Endothelial cell of umbilical vein (primary cell): ENCODE measurements at regions not wholly inside any gene's neighbourhood (a gene's known extent, or its start where the extent isn't known, plus 50 kb on each side); places are given as distances from the start of the nearest gene placed in this dataset.

Experiments used
- EZH2 ChIP-seq: IDR thresholded peaks from 2 replicates; pipeline ENCODE4 v1.6.1; 2012; ENCODE audit warnings: borderline replicate concordance, low read depth, mild to moderate bottlenecking, moderate library complexity, low read length, inconsistent platforms; ENCODE audit not compliant: severe bottlenecking
- FOS ChIP-seq: IDR thresholded peaks from 2 replicates; pipeline ENCODE4 v1.6.1; 2011; ENCODE audit warnings: mild to moderate bottlenecking, low read length, moderate library complexity, borderline replicate concordance; ENCODE audit not compliant: insufficient read depth
- GATA2 ChIP-seq: IDR thresholded peaks from 2 replicates; pipeline ENCODE4 v1.7.0; 2011; ENCODE audit warnings: low read depth, mild to moderate bottlenecking, moderate library complexity, mixed read lengths, low read length; ENCODE audit not compliant: insufficient read length, insufficient read depth
- JUN ChIP-seq: IDR thresholded peaks from 2 replicates; pipeline ENCODE4 v1.6.1; 2011; ENCODE audit warnings: borderline replicate concordance, low read depth; ENCODE audit not compliant: insufficient read length, insufficient read depth
- MYC ChIP-seq: IDR thresholded peaks from one replicate; pipeline ENCODE4 v1.6.1; 2011; ENCODE audit warnings: mild to moderate bottlenecking, low read depth, low read length
- POLR2A ChIP-seq: IDR thresholded peaks from 2 replicates; pipeline ENCODE4 v1.6.1; 2012; ENCODE audit warnings: low read depth, mild to moderate bottlenecking, control low read depth, low read length
- POLR2AphosphoS5 ChIP-seq: IDR thresholded peaks from 2 replicates; pipeline ENCODE4 v1.6.1; 2012; ENCODE audit warnings: low read depth, mild to moderate bottlenecking, control low read depth, low read length, moderate library complexity; ENCODE audit not compliant: insufficient read depth
- TF ChIP-seq, protein P1 (sequence below), 2 donors: IDR thresholded peaks; 1 replicate in 1 of 2; 2 replicates in 1 of 2; pipeline ENCODE4 v1.5.1; 2011; ENCODE audit warnings: low read length in 2 of 2, mild to moderate bottlenecking in 2 of 2, moderate library complexity in 2 of 2, control low read depth in 1 of 2, inconsistent platforms in 1 of 2, low read depth in 1 of 2; ENCODE audit not compliant: insufficient read depth in 1 of 2; ENCODE audit errors: extremely low read depth in 1 of 2
- TF ChIP-seq, protein P2 (sequence below): IDR thresholded peaks from 2 replicates; pipeline ENCODE4 v1.6.1; 2011; ENCODE audit not compliant: insufficient read depth, insufficient read length

DNA sequence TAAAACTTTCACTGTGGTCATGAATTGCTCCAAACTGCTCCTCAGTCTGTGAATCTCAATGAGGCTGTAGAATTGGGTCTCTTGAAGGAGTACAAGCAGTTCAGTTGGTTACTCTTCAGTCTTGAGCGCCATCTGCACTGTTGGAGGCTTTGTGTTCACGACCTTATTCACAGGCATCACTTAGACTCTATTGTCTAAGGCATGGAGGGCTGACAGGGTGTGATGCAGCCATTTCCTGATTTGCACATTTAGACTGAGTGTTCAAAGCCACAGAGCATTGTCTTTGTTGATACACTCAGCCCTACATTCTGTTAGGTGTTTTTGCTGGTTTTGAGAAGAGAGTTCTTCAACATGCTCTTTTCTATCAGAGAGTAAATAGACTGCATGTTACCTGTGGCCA is 355.9 kb upstream of the RIOK2 start:
- TF ChIP-seq POLR2AphosphoS5 = no peak
- no peak for TF ChIP-seq EZH2
- TF ChIP-seq, protein P1, sequence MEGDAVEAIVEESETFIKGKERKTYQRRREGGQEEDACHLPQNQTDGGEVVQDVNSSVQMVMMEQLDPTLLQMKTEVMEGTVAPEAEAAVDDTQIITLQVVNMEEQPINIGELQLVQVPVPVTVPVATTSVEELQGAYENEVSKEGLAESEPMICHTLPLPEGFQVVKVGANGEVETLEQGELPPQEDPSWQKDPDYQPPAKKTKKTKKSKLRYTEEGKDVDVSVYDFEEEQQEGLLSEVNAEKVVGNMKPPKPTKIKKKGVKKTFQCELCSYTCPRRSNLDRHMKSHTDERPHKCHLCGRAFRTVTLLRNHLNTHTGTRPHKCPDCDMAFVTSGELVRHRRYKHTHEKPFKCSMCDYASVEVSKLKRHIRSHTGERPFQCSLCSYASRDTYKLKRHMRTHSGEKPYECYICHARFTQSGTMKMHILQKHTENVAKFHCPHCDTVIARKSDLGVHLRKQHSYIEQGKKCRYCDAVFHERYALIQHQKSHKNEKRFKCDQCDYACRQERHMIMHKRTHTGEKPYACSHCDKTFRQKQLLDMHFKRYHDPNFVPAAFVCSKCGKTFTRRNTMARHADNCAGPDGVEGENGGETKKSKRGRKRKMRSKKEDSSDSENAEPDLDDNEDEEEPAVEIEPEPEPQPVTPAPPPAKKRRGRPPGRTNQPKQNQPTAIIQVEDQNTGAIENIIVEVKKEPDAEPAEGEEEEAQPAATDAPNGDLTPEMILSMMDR (IDR thresholded peaks at IDR 0.05; ENCODE audit: extremely low read depth in 1 of 2, insufficient read depth in 1 of 2, low read depth in 1 of 2, low read length in 2 of 2) = no peak
- no peak for TF ChIP-seq POLR2A
- TF ChIP-seq, protein P2, sequence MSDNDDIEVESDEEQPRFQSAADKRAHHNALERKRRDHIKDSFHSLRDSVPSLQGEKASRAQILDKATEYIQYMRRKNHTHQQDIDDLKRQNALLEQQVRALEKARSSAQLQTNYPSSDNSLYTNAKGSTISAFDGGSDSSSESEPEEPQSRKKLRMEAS = no peak
- TF ChIP-seq MYC = no peak
- peak; percentile 8 for TF ChIP-seq FOS
- TF ChIP-seq GATA2 = no peak
- no peak for TF ChIP-seq JUN
